HEK293 (cell line): ENCODE measurements at regions not wholly inside any gene's neighbourhood (a gene's known extent, or its start where the extent isn't known, plus 50 kb on each side); places are given as distances from the start of the nearest gene placed in this dataset.

Experiments
- CTCF ChIP-seq: fragments of 450-650 bp; formaldehyde crosslinking; IDR thresholded peaks from 2 replicates; pipeline ENCODE4 v1.5.1; 2016; ENCODE audit warnings: missing biosample characterization, missing genetic modification characterization
- INSM2 ChIP-seq: fragments of 450-650 bp; formaldehyde crosslinking; IDR thresholded peaks from 2 replicates; pipeline ENCODE4 v1.5.1; 2016; ENCODE audit warnings: missing biosample characterization, missing genetic modification characterization
- PRDM1 ChIP-seq: fragments of 450-650 bp; formaldehyde crosslinking; IDR thresholded peaks from 2 replicates; pipeline ENCODE4; 2016; ENCODE audit warnings: missing biosample characterization, missing genetic modification characterization
- ZBTB21 ChIP-seq: fragments of 450-650 bp; formaldehyde crosslinking; IDR thresholded peaks from 2 replicates; pipeline ENCODE4 v1.5.1; 2017; ENCODE audit warnings: missing biosample characterization, missing genetic modification characterization
- ZNF768 ChIP-seq: fragments of 450-650 bp; formaldehyde crosslinking; IDR thresholded peaks from 2 replicates; pipeline ENCODE4 v1.5.1; 2018; ENCODE audit warnings: missing biosample characterization, mild to moderate bottlenecking, missing genetic modification characterization

GRCh38 chr2:118440404-118441098 is 352.3 kb downstream of the INSIG2 start:
- TF ChIP-seq PRDM1 (tag by site-specific recombination), result no peak
- TF ChIP-seq CTCF, result no peak
- TF ChIP-seq INSM2 (tag by site-specific recombination), result no peak
- no peak for TF ChIP-seq ZBTB21 (tag by site-specific recombination)
- TF ChIP-seq ZNF768 (tag by site-specific recombination), result no peak
